BLaER1 treated with 17β-estradiol and CSF1 and Interleukin-3, amounts not matched to agents 10 nM and 100 nM (cell line): ENCODE measurements at regions not wholly inside any gene's neighbourhood (a gene's known extent, or its start where the extent isn't known, plus 50 kb on each side); places are given as distances from the start of the nearest gene placed in this dataset.
A peak's percentile ranks its signal among the peaks of the same experiment; 100 is the strongest.

ENCODE experiments used
- H3K27ac ChIP-seq, 11 experiments: shearing (Covaris generic); formaldehyde crosslinking; 2 replicates each; pipeline ENCODE4 v1.8.1; 2022
- H3K27me3 ChIP-seq, 11 experiments: shearing (Covaris generic); formaldehyde crosslinking; 2 replicates each; pipeline ENCODE4 v1.8.1; 2022
- H3K36me3 ChIP-seq, 11 experiments: shearing (Covaris generic); formaldehyde crosslinking; 2 replicates each; pipeline ENCODE4 v1.8.1; 2022
- H3K4me1 ChIP-seq, 10 experiments: shearing (Covaris generic); formaldehyde crosslinking; 2 replicates each; pipeline ENCODE4 v1.8.1; 2022
- H3K4me2 ChIP-seq, 11 experiments: shearing (Covaris generic); formaldehyde crosslinking; 2 replicates each; pipeline ENCODE4 v1.8.1; 2022
- H3K4me3 ChIP-seq, 10 experiments: shearing (Covaris generic); formaldehyde crosslinking; 2 replicates each; pipeline ENCODE4 v1.8.1; 2022
- H3K9ac ChIP-seq, 11 experiments: shearing (Covaris generic); formaldehyde crosslinking; 2 replicates each; pipeline ENCODE4 v1.8.1; 2022
- H3K9me3 ChIP-seq, 11 experiments: shearing (Covaris generic); formaldehyde crosslinking; replicated peaks in 1 of 11; 2 replicates each; pipeline ENCODE4 v1.8.1; 2022
- H4K20me1 ChIP-seq, 11 experiments: shearing (Covaris generic); formaldehyde crosslinking; 2 replicates each; pipeline ENCODE4 v1.8.1; 2022
- Cebpa-rat ChIP-seq, 11 experiments: shearing (Covaris generic); IDR thresholded peaks; 2 replicates each; pipeline ENCODE4 v1.8.1; 2022

GRCh38 chr2:95539290-95539689, 52.5 kb upstream of the TRIM43 start:
- Histone ChIP-seq H3K9ac (no peak overlapping the region), H3K4me2 (no peak overlapping the region), H3K4me3 (no peak overlapping the region), H4K20me1 (no peaks in the 10 kb centered on the region), H3K27me3 (no peaks in the 10 kb centered on the region), H3K27ac (no peak overlapping the region), H3K36me3 (no peaks in the 10 kb centered on the region), H3K9me3 (no peaks in the 10 kb centered on the region), H3K4me1 (peaks cover 0 to 6% (median 0%) of the 10 kb centered on the region in 10 experiments; a peak in 1 of 20 replicates)
- TF ChIP-seq Cebpa-rat (IDR thresholded peaks at IDR 0.05): no peak

- H3K9me3 ChIP-seq: no peaks in the 10 kb centered on the region
- peak overlapping the region in 1 of 11 experiments; percentile 12; a peak in 2 of 22 replicates for H3K4me2 ChIP-seq
- H3K36me3 ChIP-seq: no peaks in the 10 kb centered on the region
- TF ChIP-seq Cebpa-rat (IDR thresholded peaks at IDR 0.05): no peak
- no peak overlapping the region for H3K9ac ChIP-seq
- peaks cover 0 to 6% (median 0%) of the 10 kb centered on the region in 10 experiments; a peak in 1 of 20 replicates for H3K4me1 ChIP-seq
- no peak overlapping the region for H3K27ac ChIP-seq
- no peaks in the 10 kb centered on the region for H3K27me3 ChIP-seq
- no peak overlapping the region for H3K4me3 ChIP-seq
- H4K20me1 ChIP-seq: no peaks in the 10 kb centered on the region
Measured at GRCh38 chr2:95539836-95540235, 52.0 kb upstream of the TRIM43 start.
